DMS114 treated with DMSO at 0.1 percent for 48 hours (cell line): ENCODE measurements at regions not wholly inside any gene's neighbourhood (a gene's known extent, or its start where the extent isn't known, plus 50 kb on each side); places are given as distances from the start of the nearest gene placed in this dataset.
"Not testable (repeated sequence)": the region's sequence is repeated elsewhere in the genome, so short reads cannot be mapped to it uniquely, and the experiment has no call there.

Experiments used
- DNase-seq: peaks from one replicate; lab custom pipeline; 2025; ENCODE audit not compliant: unreplicated experiment; lab: John Stamatoyannopoulos, UW

- no peak for DNase-seq
Measured at GRCh38 chr15:47037003-47037402, 680.3 kb upstream of the SEMA6D start.

DNA sequence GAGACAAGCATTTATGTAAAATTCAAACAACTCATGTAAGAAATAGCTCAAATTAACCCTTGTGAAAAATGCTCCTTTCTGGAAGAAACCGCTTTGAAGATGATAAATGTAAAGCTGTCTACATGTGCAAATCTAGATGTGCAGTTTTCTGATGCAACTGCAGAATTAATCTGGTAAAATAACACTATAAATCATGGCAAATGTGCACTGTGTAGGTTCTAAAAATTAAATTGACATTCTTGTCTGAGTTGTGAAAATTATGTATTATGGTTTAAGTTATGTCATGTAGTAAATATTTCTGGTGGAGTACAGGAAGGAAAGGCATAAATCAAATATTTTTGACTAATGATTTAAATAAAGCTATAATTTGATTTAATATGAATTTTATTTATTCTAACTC, 678.1 kb upstream of the SEMA6D start:
- DNase-seq, result no peak

- DNase-seq, result no peak
Measured at GRCh38 chr15:47041301-47041700, 676.0 kb upstream of the SEMA6D start.

GRCh38 chr15:47047981-47048380, 669.3 kb upstream of the SEMA6D start:
- not testable (repeated sequence) for DNase-seq

- no peak for DNase-seq
Measured at GRCh38 chr15:47066392-47066791, 650.9 kb upstream of the SEMA6D start.

GRCh38 chr15:47077846-47078245, 639.5 kb upstream of the SEMA6D start:
- DNase-seq, result not testable (repeated sequence)

- no peak for DNase-seq
Measured at GRCh38 chr15:47095833-47096232, 621.5 kb upstream of the SEMA6D start.

- not testable (repeated sequence) for DNase-seq
Measured at GRCh38 chr15:47098526-47098925, 618.8 kb upstream of the SEMA6D start.

DNA sequence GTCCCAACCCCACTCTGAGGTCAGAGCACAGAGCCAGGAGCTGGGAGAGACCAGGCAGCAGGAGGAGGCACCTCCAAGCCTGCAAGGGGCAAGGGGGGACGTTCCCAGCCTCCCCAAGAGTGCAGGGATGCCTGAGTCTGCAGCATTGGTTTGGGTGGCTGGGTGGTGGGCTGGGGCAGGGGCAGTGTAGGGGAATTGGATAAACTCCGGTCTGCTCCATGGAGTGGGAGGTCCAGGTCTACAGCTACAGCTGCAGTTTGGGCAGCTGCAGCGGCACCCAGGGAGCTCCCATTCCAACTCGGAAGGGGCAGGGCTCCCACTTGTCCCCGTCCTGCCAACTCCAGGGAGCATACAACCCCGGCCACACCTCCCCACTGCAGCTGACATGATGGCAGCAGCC, 617.5 kb upstream of the SEMA6D start:
- DNase-seq, result not testable (repeated sequence)

DNA sequence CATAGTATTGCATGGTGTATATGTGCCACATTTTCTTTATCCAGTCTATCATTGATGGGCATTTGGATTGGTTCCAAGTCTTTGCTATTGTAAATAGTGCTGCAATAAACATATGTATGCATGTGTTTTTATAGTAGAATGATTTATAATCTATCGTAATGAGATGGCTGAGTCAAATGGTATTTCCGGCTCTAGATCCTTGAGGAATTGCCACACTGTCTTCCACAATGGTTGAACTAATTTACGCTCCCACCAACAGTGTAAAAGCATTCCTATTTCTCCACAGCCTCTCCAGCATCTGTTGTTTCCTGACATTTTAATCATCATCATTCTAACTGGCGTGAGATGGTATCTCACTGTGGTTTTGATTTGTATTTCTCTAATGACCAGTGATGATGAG, 608.5 kb upstream of the SEMA6D start:
- not testable (repeated sequence) for DNase-seq

GRCh38 chr15:47116698-47117097, 600.6 kb upstream of the SEMA6D start:
- no peak for DNase-seq

GRCh38 chr15:47119349-47119748, 598.0 kb upstream of the SEMA6D start:
- no peak for DNase-seq

- DNase-seq, result no peak
Measured at GRCh38 chr15:47124430-47125102, 592.7 kb upstream of the SEMA6D start.

DNA sequence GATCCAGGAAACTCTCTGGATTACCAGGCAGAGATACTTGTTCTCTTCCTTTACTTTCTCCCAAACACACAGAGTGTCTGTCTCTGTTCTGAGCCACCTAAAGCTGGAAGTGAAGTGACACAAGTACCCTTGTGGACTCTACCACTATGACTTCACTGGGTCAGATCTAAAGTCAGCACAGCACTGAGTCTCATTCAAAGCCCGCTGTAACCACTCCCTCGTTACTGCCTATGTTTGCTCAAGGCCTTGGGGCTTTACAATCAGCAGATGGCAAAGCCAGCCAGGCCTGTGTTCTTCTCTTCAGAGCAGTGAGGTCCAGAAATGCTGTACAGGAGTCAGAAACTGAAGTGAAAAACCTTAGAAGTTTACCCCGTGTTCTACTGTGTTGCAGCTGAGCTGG, 588.3 kb upstream of the SEMA6D start:
- DNase-seq, result no peak

DNA sequence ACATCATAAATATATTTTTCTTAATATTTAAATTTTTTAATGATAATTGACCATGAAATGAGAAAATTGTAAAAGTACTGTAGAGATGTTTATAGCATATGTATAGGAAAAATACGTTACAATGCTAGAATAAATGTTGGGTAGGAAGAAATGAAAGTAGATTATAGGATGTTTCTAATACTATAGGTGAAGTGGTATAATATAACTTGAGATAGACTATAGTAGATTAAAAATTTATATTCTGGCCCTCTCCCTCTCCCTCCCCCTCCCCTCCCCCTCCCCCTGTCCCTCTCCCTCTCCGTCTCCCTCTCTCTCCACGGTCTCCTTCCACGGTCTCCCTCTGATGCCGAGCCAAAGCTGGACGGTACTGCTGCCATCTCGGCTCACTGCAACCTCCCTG, 585.9 kb upstream of the SEMA6D start:
- DNase-seq, result not testable (repeated sequence)

- DNase-seq, result no peak
Measured at GRCh38 chr15:47135267-47135666, 582.0 kb upstream of the SEMA6D start.

DNA sequence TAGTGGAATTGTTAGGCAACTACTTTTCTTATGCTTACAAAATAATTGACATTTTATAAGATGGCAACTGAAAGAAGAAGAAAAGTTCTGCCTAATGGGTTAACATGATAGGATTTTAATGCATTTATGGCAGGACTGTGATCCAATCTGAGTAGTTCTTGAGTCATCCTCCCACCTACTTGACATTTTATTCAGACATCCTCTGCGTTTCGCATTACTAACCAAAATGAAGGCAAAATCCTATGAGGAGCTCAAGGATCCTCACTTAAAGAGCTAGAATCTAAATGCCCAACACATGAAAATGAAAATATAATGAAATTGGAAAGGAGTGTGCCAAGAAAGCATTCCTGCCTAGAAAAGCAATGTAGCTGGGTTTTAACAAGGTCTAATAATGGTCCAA, 581.1 kb upstream of the SEMA6D start:
- DNase-seq, result no peak

DNA sequence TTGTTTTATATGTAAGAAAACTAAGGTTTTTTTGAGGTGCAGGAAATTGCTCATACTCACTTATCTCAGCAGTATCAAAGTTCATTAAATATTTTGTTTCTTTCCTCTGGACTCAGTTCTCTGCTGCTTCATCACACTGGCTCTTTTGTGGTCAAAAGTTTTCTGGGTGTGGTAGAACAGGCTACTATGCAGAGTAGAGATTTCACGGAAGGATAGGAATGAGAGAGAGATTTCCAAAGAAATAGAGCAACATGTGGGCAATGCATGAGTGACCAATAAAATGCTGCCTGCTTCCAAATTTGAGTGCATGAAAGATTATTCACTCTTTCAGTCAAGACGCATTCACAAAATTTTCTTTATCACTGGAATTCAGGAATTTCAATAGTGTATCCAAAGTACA, 577.3 kb upstream of the SEMA6D start:
- DNase-seq, result no peak

DNA sequence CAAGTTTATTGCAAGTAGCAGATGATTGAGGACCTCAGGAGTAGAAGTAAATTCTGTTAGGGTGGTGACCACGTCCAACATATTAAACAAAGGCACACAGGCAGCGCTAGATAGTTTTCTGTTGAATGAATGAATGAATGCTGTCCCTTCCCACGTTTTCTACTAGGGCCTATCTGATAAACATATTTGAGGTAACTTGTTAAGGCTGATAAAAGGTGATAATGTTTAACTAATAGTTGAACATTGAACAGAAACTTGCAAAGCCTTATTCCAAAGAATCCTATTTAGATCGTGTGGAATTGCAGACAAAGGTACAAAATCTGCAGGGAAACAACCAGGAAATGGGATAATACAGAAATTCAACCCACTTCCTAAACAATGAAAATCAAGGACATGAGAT, 559.5 kb upstream of the SEMA6D start:
- no peak for DNase-seq

DNA sequence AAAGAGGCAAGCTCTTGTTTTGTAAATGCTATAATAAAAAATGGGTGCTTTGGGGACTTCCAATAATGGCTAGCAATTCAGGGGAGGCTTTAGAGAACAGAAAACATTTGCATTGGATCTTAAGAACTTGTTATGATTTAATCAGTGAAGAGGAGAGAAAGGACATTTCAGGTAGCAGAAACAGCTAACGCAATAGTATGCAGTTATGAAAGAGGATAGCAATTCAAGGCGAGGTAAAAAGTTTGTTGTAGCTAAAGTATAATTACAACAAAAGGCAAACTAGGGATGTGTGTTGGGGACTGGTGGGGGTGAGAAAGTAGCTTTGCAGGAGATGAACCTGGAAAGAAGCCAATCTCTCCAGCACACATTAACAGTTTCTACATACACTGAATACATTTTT, 558.7 kb upstream of the SEMA6D start:
- DNase-seq, result no peak

- DNase-seq, result no peak
Measured at GRCh38 chr15:47177177-47177576, 540.1 kb upstream of the SEMA6D start.

GRCh38 chr15:47179988-47180387, 537.3 kb upstream of the SEMA6D start:
- DNase-seq, result no peak

DNA sequence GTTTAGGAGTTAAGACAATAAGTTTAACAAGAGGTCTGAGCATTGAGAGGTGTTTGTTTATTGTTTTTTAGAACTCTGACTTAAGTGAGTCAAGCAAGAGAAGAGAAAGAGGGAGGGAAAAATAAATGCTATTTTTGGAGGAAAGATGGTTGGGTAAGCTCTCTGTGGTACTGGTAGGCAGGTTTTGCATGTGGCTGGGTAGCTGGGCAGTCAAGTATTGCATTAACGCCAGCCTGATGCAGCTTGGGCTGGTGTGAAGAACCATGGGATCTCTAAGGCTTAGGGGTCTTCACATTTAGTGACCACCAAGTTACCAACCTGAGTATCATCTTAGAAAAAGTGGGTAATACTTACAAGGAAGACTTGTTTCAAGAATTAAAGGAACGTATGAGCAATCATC, 534.5 kb upstream of the SEMA6D start:
- DNase-seq, result no peak
